Fibroblast of pulmonary artery (primary cell): ENCODE measurements at regions not wholly inside any gene's neighbourhood (a gene's known extent, or its start where the extent isn't known, plus 50 kb on each side); places are given as distances from the start of the nearest gene placed in this dataset.

Experiments
- DNase-seq: peaks from one replicate; pipeline ENCODE4 v3.0.0-alpha.2; 2010; ENCODE audit warnings: low read depth
- H3K4me3 ChIP-seq: replicated peaks from 2 replicates; pipeline ENCODE4 v1.5.1; 2011; ENCODE audit warnings: low read depth, mild to moderate bottlenecking, control low read depth, low read length, moderate library complexity
- TF ChIP-seq, protein P1 (sequence below): IDR thresholded peaks from 2 replicates; pipeline ENCODE4 v1.5.1; 2011; ENCODE audit warnings: mild to moderate bottlenecking, control low read depth, low read length, inconsistent platforms; ENCODE audit errors: missing control alignments

DNA sequence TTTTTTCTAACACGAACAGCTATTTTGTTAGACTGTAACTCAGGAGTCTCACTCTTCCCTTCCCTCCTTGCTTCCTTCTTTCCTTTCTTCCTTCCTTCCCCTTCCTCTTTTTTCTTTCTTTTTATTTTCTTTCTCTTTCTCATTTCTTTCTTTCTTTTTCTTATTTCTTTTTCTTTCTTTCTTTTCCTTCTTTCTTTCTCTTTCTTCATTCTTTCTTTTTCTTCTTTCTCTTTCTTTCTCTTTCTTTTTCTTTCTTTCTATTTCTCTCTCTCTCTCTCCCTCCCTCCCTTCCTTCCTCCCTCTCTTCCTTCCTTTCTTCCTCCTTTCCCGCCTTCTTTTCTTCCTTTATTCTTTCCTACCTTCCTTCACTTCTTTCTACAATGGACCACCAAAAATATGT, 1443.0 kb upstream of the LRRTM3 start:
- TF ChIP-seq, protein P1, sequence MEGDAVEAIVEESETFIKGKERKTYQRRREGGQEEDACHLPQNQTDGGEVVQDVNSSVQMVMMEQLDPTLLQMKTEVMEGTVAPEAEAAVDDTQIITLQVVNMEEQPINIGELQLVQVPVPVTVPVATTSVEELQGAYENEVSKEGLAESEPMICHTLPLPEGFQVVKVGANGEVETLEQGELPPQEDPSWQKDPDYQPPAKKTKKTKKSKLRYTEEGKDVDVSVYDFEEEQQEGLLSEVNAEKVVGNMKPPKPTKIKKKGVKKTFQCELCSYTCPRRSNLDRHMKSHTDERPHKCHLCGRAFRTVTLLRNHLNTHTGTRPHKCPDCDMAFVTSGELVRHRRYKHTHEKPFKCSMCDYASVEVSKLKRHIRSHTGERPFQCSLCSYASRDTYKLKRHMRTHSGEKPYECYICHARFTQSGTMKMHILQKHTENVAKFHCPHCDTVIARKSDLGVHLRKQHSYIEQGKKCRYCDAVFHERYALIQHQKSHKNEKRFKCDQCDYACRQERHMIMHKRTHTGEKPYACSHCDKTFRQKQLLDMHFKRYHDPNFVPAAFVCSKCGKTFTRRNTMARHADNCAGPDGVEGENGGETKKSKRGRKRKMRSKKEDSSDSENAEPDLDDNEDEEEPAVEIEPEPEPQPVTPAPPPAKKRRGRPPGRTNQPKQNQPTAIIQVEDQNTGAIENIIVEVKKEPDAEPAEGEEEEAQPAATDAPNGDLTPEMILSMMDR, result no peak
- no peak for DNase-seq
- no peak overlapping the region for H3K4me3 ChIP-seq

- TF ChIP-seq, protein P1, result no peak
- H3K4me3 ChIP-seq, result no peak overlapping the region
- DNase-seq, result no peak
Measured at GRCh38 chr10:65491799-65492198, 1434.0 kb upstream of the LRRTM3 start.

- no peak overlapping the region for H3K4me3 ChIP-seq
- no peak for DNase-seq
Measured at GRCh38 chr10:65496541-65496940, 1429.3 kb upstream of the LRRTM3 start.

GRCh38 chr10:65497837-65498236, 1428.0 kb upstream of the LRRTM3 start:
- no peak for DNase-seq
- TF ChIP-seq, protein P1, result no peak
- no peak overlapping the region for H3K4me3 ChIP-seq

More at GRCh38 chr10:65496541-65496940, 1429.3 kb upstream of the LRRTM3 start:
- TF ChIP-seq, protein P1, result no peak

DNA sequence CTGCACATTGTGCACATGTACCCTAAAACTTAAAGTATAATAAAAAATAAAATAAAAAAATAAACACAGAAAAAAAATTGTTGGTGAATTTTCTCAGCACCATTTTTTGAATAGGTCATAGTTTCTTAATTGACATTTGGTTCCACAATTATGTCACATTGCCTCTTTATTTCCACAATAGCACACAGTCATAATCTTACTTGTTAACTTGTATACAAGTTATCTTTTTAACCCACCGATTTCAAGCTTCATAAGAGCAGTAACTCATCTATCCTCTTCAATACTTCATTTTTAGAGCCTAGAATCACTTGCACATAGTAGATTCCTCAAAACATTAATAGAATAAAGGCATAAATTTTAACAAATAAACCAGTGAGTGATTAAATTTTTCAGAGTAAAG, 1425.1 kb upstream of the LRRTM3 start:
- TF ChIP-seq, protein P1, result no peak
- no peak overlapping the region for H3K4me3 ChIP-seq
- no peak for DNase-seq

DNA sequence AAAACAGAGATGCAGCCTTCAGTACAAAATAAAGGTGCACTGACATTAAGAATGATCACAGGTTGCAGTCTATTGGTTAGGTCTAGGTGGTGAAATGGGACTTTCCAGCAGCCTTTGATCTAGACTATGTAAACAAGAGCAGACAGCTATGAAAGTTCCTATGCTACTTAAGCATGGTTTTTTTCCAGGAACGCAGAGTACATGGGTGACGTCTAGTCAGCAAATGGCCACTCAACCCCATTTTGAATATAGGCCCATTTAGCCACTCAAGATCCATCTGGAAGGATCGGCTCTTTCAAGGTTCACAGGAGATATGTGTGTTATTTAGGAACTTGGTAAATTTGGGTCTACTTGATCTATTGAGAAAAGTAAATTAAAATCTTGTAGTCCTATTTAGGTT, 1424.6 kb upstream of the LRRTM3 start:
- H3K4me3 ChIP-seq, result no peak overlapping the region
- no peak for DNase-seq
- TF ChIP-seq, protein P1, result no peak

GRCh38 chr10:65518379-65518778, 1407.5 kb upstream of the LRRTM3 start:
- TF ChIP-seq, protein P1, result no peak
- DNase-seq, result no peak
- no peak overlapping the region for H3K4me3 ChIP-seq
